GM12875 (cell line): ENCODE measurements at regions not wholly inside any gene's neighbourhood (a gene's known extent, or its start where the extent isn't known, plus 50 kb on each side); places are given as distances from the start of the nearest gene placed in this dataset.

Source experiments
- H3K4me3 ChIP-seq: one replicate; pipeline ENCODE4 v1.5.1; 2011; ENCODE audit warnings: low read depth, low read length, control low read depth
- CTCF ChIP-seq: IDR thresholded peaks from 2 replicates; pipeline ENCODE4 v1.5.1; 2011; ENCODE audit warnings: low read depth, mild to moderate bottlenecking, control low read depth, inconsistent platforms, low read length, moderate library complexity, borderline replicate concordance; ENCODE audit not compliant: insufficient read depth

- H3K4me3 ChIP-seq, result no peak overlapping the region
- TF ChIP-seq CTCF, result no peak
Observed at GRCh38 chr2:11068079-11068741, 87.1 kb upstream of the SLC66A3 start.

GRCh38 chr2:11068856-11069526 lies 86.3 kb upstream of the SLC66A3 start:
- TF ChIP-seq CTCF, result no peak

GRCh38 chr2:11069566-11070185 lies 85.6 kb upstream of the SLC66A3 start:
- H3K4me3 ChIP-seq, result no peak overlapping the region
- TF ChIP-seq CTCF, result no peak

More at GRCh38 chr2:11068856-11069526, 86.3 kb upstream of the SLC66A3 start:
- H3K4me3 ChIP-seq, result no peak overlapping the region

GRCh38 chr2:11071211-11071610 lies 84.1 kb upstream of the SLC66A3 start:
- no peak overlapping the region for H3K4me3 ChIP-seq
- no peak for TF ChIP-seq CTCF

- no peak for TF ChIP-seq CTCF
- H3K4me3 ChIP-seq, result no peak overlapping the region
Observed at GRCh38 chr2:11071939-11072338, 83.3 kb upstream of the SLC66A3 start.

- no peak for TF ChIP-seq CTCF
- H3K4me3 ChIP-seq, result no peak overlapping the region
Observed at GRCh38 chr2:11072550-11072949, 82.7 kb upstream of the SLC66A3 start.

- no peak overlapping the region for H3K4me3 ChIP-seq
- peak; percentile 72 for TF ChIP-seq CTCF
Observed at GRCh38 chr2:11073251-11073650, 82.0 kb upstream of the SLC66A3 start.
